ENCODE measurements at regions not wholly inside any gene's neighbourhood (a gene's known extent, or its start where the extent isn't known, plus 50 kb on each side); places are given as distances from the start of the nearest gene placed in this dataset.

- H3K4me3 ChIP-seq (ENCODE audit: low read depth, poor library complexity, severe bottlenecking): no peak overlapping the region
- 67 to 83% methylated on average over 1 of the region's 1 CpG for WGBS, 2 donors
- intact Hi-C loops (cut with DNase I; ENCODE audit: low total_unique reads): no loop called here
- TF ChIP-seq CTCF (IDR thresholded peaks at IDR 0.05) (no peak), POLR2A (IDR thresholded peaks at IDR 0.05) (no peak)
- DNase-seq (ENCODE audit: low spot score in 2 of 2): no peak
Observed at GRCh38 chr6:16950825-16951495, 150.9 kb upstream of the STMND1 start.

- no peak for TF ChIP-seq POLR2A (IDR thresholded peaks at IDR 0.05)
- no peak for DNase-seq (ENCODE audit: low spot score in 2 of 2)
- no peak overlapping the region for H3K4me3 ChIP-seq (ENCODE audit: low read depth, poor library complexity, severe bottlenecking)
- intact Hi-C loops (cut with DNase I; ENCODE audit: low total_unique reads): no loop called here
- WGBS, 2 donors: 92 to 100% methylated on average over 1 to 2 of the region's 2 CpGs
Observed at GRCh38 chr6:16950302-16950701, 151.5 kb upstream of the STMND1 start.

GRCh38 chr6:16949716-16950115 is 152.1 kb upstream of the STMND1 start:
- no peak overlapping the region for H3K4me3 ChIP-seq (ENCODE audit: low read depth, poor library complexity, severe bottlenecking)
- intact Hi-C loops (cut with DNase I; ENCODE audit: low total_unique reads): no loop called here
- DNase-seq (ENCODE audit: low spot score in 2 of 2): no peak
- no peak for TF ChIP-seq CTCF (IDR thresholded peaks at IDR 0.05)
- TF ChIP-seq POLR2A (IDR thresholded peaks at IDR 0.05): no peak
- WGBS, 2 donors: 48 to 50% methylated on average over 1 of the region's 1 CpG

GRCh38 chr6:16948396-16948795 is 153.5 kb upstream of the STMND1 start:
- TF ChIP-seq CTCF (IDR thresholded peaks at IDR 0.05): no peak
- 88 to 89% methylated on average over 2 of the region's 2 CpGs for WGBS, 2 donors
- no peak overlapping the region for H3K4me3 ChIP-seq (ENCODE audit: low read depth, poor library complexity, severe bottlenecking)
- DNase-seq (ENCODE audit: low spot score in 2 of 2): no peak
- intact Hi-C loops (cut with DNase I; ENCODE audit: low total_unique reads): no loop called here

- intact Hi-C loops (cut with DNase I; ENCODE audit: low total_unique reads): no loop called here
- TF ChIP-seq CTCF (IDR thresholded peaks at IDR 0.05) (no peak), POLR2A (IDR thresholded peaks at IDR 0.05) (no peak)
- H3K4me3 ChIP-seq (ENCODE audit: low read depth, poor library complexity, severe bottlenecking): no peak overlapping the region
- WGBS, 2 donors: 5 to 8% methylated on average over 4 of the region's 4 CpGs
- DNase-seq (ENCODE audit: low spot score in 2 of 2): peak in 1 of 2 donors; percentile 68
Observed at GRCh38 chr6:16947375-16948015, 154.4 kb upstream of the STMND1 start.

GRCh38 chr6:16944596-16944995 is 157.3 kb upstream of the STMND1 start:
- intact Hi-C loops (cut with DNase I; ENCODE audit: low total_unique reads): no loop called here

More at GRCh38 chr6:16944596-16944995, 157.3 kb upstream of the STMND1 start:
- 90 to 94% methylated on average over 3 of the region's 3 CpGs for WGBS, 2 donors
- DNase-seq (ENCODE audit: low spot score in 2 of 2): no peak
- TF ChIP-seq POLR2A (IDR thresholded peaks at IDR 0.05): no peak
- no peak for TF ChIP-seq CTCF (IDR thresholded peaks at IDR 0.05)
- H3K4me3 ChIP-seq (ENCODE audit: low read depth, poor library complexity, severe bottlenecking): no peak overlapping the region
